H9 (cell line): ENCODE measurements at regions not wholly inside any gene's neighbourhood (a gene's known extent, or its start where the extent isn't known, plus 50 kb on each side); places are given as distances from the start of the nearest gene placed in this dataset.

Source experiments
- DNase-seq: peaks from one replicate; pipeline ENCODE4 v3.0.0-alpha.2; 2017
- H2AFZ ChIP-seq: one replicate; pipeline ENCODE4 v1.6.1; 2013; ENCODE audit warnings: mild to moderate bottlenecking, low read length, control low read depth, moderate library complexity
- H2AK5ac ChIP-seq: 2 replicates; pipeline ENCODE4 v1.6.1; 2013; ENCODE audit warnings: low read length, control low read depth, mixed read lengths; ENCODE audit not compliant: insufficient read length
- H2BK120ac ChIP-seq: one replicate; pipeline ENCODE4 v1.6.1; 2013; ENCODE audit warnings: low read depth, mild to moderate bottlenecking, low read length, control low read depth, inconsistent platforms; ENCODE audit not compliant: poor library complexity, severe bottlenecking
- H2BK12ac ChIP-seq: 2 replicates; pipeline ENCODE4 v1.6.1; 2013; ENCODE audit warnings: low read length, control low read depth, mixed read lengths, low read depth; ENCODE audit not compliant: insufficient read length
- H2BK15ac ChIP-seq: 2 replicates; pipeline ENCODE4 v1.6.1; 2013; ENCODE audit warnings: low read depth, low read length, control low read depth
- H2BK20ac ChIP-seq: one replicate; pipeline ENCODE4 v1.6.1; 2013; ENCODE audit warnings: low read depth, mild to moderate bottlenecking, low read length, control low read depth, inconsistent platforms; ENCODE audit not compliant: poor library complexity, severe bottlenecking
- H2BK5ac ChIP-seq: 2 replicates; pipeline ENCODE4 v1.6.1; 2013; ENCODE audit warnings: low read length, control low read depth, mixed read lengths; ENCODE audit not compliant: insufficient read length
- H3K14ac ChIP-seq: 2 replicates; pipeline ENCODE4 v1.6.1; 2013; ENCODE audit warnings: low read length, control low read depth; ENCODE audit not compliant: insufficient read depth
- H3K18ac ChIP-seq: 2 replicates; pipeline ENCODE4 v1.6.1; 2013; ENCODE audit warnings: low read depth, mild to moderate bottlenecking, mixed read lengths, low read length, control low read depth; ENCODE audit not compliant: insufficient read length
- H3K23ac ChIP-seq: 2 replicates; pipeline ENCODE4 v1.6.1; 2013; ENCODE audit warnings: low read length, control low read depth, mixed read lengths, low read depth; ENCODE audit not compliant: insufficient read length
- H3K23me2 ChIP-seq: 2 replicates; pipeline ENCODE4 v1.6.1; 2013; ENCODE audit warnings: low read depth, mild to moderate bottlenecking, mixed read lengths, low read length, control low read depth; ENCODE audit not compliant: insufficient read length, poor library complexity, severe bottlenecking
- H3K27ac ChIP-seq: 2 replicates; pipeline ENCODE4 v1.5.1; 2013; ENCODE audit warnings: low read length, control low read depth, mixed read lengths, low read depth; ENCODE audit not compliant: insufficient read length
- H3K27me3 ChIP-seq: 2 replicates; pipeline ENCODE4 v1.6.1; 2013; ENCODE audit warnings: low read length, control low read depth, inconsistent platforms; ENCODE audit not compliant: insufficient read depth
- H3K4ac ChIP-seq: 2 replicates; pipeline ENCODE4 v1.6.1; 2013; ENCODE audit warnings: low read depth, mild to moderate bottlenecking, control low read depth, inconsistent platforms, low read length, moderate library complexity
- H3K4me1 ChIP-seq: 2 replicates; pipeline ENCODE4 v1.6.1; 2013; ENCODE audit warnings: low read length, control low read depth, inconsistent platforms; ENCODE audit not compliant: insufficient read depth
- H3K4me2 ChIP-seq: 2 replicates; pipeline ENCODE4 v1.6.1; 2013; ENCODE audit warnings: low read length, control low read depth, mixed read lengths; ENCODE audit not compliant: insufficient read length, insufficient read depth
- H3K56ac ChIP-seq: 2 replicates; pipeline ENCODE4 v1.6.1; 2013; ENCODE audit warnings: low read depth, mild to moderate bottlenecking, mixed read lengths, low read length, control low read depth; ENCODE audit not compliant: insufficient read length
- H3K79me1 ChIP-seq: 2 replicates; pipeline ENCODE4 v1.6.1; 2013; ENCODE audit warnings: low read depth, mild to moderate bottlenecking, moderate library complexity, low read length, control low read depth, inconsistent platforms; ENCODE audit not compliant: insufficient read depth, poor library complexity, severe bottlenecking
- H3K79me2 ChIP-seq: 2 replicates; pipeline ENCODE4 v1.6.1; 2013; ENCODE audit warnings: low read length, control low read depth, inconsistent platforms; ENCODE audit not compliant: insufficient read depth
- H3K9ac ChIP-seq: 2 replicates; pipeline ENCODE4 v1.6.1; 2013; ENCODE audit warnings: low read length, control low read depth, mixed read lengths; ENCODE audit not compliant: insufficient read length; ENCODE audit errors: extremely low read depth
- H3K9me3 ChIP-seq: one replicate; pipeline ENCODE4 v1.6.1; 2013; ENCODE audit warnings: low read depth, low read length, inconsistent platforms; ENCODE audit not compliant: control insufficient read depth
- H3T11ph ChIP-seq: one replicate; pipeline ENCODE4 v1.6.1; 2013; ENCODE audit warnings: mild to moderate bottlenecking, low read length, control low read depth, inconsistent platforms
- H4K20me1 ChIP-seq: one replicate; pipeline ENCODE4 v1.6.1; 2013; ENCODE audit not compliant: control insufficient read depth, insufficient read length, insufficient read depth
- H4K5ac ChIP-seq: 2 replicates; pipeline ENCODE4 v1.6.1; 2013; ENCODE audit warnings: low read depth, mild to moderate bottlenecking, mixed read lengths, low read length, control low read depth; ENCODE audit not compliant: insufficient read length
- H4K8ac ChIP-seq: replicated peaks from 2 replicates; pipeline ENCODE4 v1.6.1; 2013; ENCODE audit warnings: low read length, control low read depth, mixed read lengths, low read depth; ENCODE audit not compliant: insufficient read length
- H4K91ac ChIP-seq: 2 replicates; pipeline ENCODE4 v1.6.1; 2013; ENCODE audit warnings: low read depth, mild to moderate bottlenecking, moderate library complexity, mixed read lengths, low read length, control low read depth; ENCODE audit not compliant: insufficient read length
- H3K27ac Mint-ChIP-seq, 3 experiments: 2 replicates in 2 of 3; 3 replicates in 1 of 3; pipeline ENCODE4 v1.8.0; 2020 to 2021; ENCODE audit warnings: mixed read lengths in 3 of 3, mild to moderate bottlenecking in 1 of 3, moderate library complexity in 1 of 3
- H3K27me3 Mint-ChIP-seq: 2 replicates; pipeline ENCODE4 v1.8.0; 2021; ENCODE audit warnings: low read depth, mild to moderate bottlenecking, moderate library complexity, mixed read lengths
- H3K36me3 Mint-ChIP-seq, 3 experiments: 2 replicates in 2 of 3; 3 replicates in 1 of 3; pipeline ENCODE4 v1.8.0; 2020 to 2021; ENCODE audit warnings: low read depth in 3 of 3, mixed read lengths in 3 of 3; ENCODE audit not compliant: insufficient read depth in 1 of 3
- H3K4me1 Mint-ChIP-seq, 2 experiments: 2 replicates each; pipeline ENCODE4 v1.8.0; 2020; ENCODE audit warnings: mixed read lengths in 2 of 2
- H3K4me3 Mint-ChIP-seq, 2 experiments: 2 replicates in 1 of 2; 3 replicates in 1 of 2; pipeline ENCODE4 v1.8.0; 2020 to 2021; ENCODE audit warnings: mild to moderate bottlenecking in 2 of 2, mixed read lengths in 2 of 2, moderate library complexity in 1 of 2
- H3K9me3 Mint-ChIP-seq, 2 experiments: 2 replicates in 1 of 2; 3 replicates in 1 of 2; pipeline ENCODE4 v1.8.0; 2020; ENCODE audit warnings: mild to moderate bottlenecking in 2 of 2, mixed read lengths in 2 of 2, moderate library complexity in 1 of 2
- WGBS: extraction: QIAGEN DNeasy Blood & Tissue Kit; methylation state at CpG from one replicate; pipeline ENCODE4 v1.1.7; 2013; ENCODE audit warnings: missing lambda C conversion rate, low lambda C conversion rate, mixed read lengths; ENCODE audit not compliant: insufficient read length; ENCODE audit errors: extremely low coverage; 5-methylcytosine and 5-hydroxymethylcytosine counted together
- TF ChIP-seq, protein P1 (sequence below): fragments of 200-600 bp; sonication (generic); conservative IDR thresholded peaks from 3 replicates; pipeline ENCODE4 v1.8.0; 2021; ENCODE audit warnings: antibody characterized with exemption, mild to moderate bottlenecking

DNA sequence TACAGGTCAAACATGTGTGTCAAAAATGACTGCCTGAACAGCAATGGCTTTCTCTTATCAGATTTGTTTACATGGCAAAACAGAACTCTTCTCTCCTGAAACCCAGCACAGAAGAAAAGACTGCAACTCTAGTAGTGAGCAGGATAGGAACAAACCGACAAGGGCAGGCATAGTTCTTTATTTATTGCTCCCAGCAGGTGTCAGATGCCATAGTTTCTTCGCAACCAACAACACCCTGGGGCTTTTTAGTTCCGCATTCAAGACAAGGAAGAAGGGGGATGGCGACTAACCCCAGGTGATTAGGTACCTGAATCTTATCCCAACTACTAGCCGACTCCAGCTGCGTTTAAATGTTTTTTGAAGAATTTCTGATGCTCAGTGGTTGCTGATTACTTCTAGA is 367.5 kb upstream of the FIGN start:
- H2BK5ac ChIP-seq: no peak overlapping the region

More for the DNA sequence above, 367.5 kb upstream of the FIGN start:
- H3K79me1 ChIP-seq: no peaks in the 10 kb centered on the region
- H3K27ac Mint-ChIP-seq: peak overlapping the region in 2 of 3 experiments; percentile 33 to 65; a peak in 3 of 7 replicates
- no peak overlapping the region for H4K8ac ChIP-seq
- H3K79me2 ChIP-seq: no peaks in the 10 kb centered on the region
- no peak overlapping the region for H3K14ac ChIP-seq
- H4K20me1 ChIP-seq: no peaks in the 10 kb centered on the region
- no peaks in the 10 kb centered on the region for H3K27me3 Mint-ChIP-seq
- H2AK5ac ChIP-seq: no peak overlapping the region
- TF ChIP-seq, protein P1, sequence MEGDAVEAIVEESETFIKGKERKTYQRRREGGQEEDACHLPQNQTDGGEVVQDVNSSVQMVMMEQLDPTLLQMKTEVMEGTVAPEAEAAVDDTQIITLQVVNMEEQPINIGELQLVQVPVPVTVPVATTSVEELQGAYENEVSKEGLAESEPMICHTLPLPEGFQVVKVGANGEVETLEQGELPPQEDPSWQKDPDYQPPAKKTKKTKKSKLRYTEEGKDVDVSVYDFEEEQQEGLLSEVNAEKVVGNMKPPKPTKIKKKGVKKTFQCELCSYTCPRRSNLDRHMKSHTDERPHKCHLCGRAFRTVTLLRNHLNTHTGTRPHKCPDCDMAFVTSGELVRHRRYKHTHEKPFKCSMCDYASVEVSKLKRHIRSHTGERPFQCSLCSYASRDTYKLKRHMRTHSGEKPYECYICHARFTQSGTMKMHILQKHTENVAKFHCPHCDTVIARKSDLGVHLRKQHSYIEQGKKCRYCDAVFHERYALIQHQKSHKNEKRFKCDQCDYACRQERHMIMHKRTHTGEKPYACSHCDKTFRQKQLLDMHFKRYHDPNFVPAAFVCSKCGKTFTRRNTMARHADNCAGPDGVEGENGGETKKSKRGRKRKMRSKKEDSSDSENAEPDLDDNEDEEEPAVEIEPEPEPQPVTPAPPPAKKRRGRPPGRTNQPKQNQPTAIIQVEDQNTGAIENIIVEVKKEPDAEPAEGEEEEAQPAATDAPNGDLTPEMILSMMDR: no peak
- H3K27me3 ChIP-seq: no peaks in the 10 kb centered on the region
- peaks cover 0 to 7% of the 10 kb centered on the region in 2 experiments; a peak in 2 of 5 replicates for H3K9me3 Mint-ChIP-seq
- H4K91ac ChIP-seq: no peak overlapping the region
- H3K4ac ChIP-seq: no peak overlapping the region
- H3K9ac ChIP-seq: no peak overlapping the region
- no peak overlapping the region for H3K56ac ChIP-seq
- H3K4me2 ChIP-seq: no peak overlapping the region
- H3K4me1 Mint-ChIP-seq: peaks cover 14% of the 10 kb centered on the region in 2 experiments
- no peak overlapping the region for H2BK15ac ChIP-seq
- H3K36me3 Mint-ChIP-seq: peaks cover 0 to 7% (median 0%) of the 10 kb centered on the region in 3 experiments; a peak in 1 of 7 replicates
- no peak overlapping the region for H3K18ac ChIP-seq
- H3T11ph ChIP-seq: no peak overlapping the region
- no CpG with 5 or more reads among the region's 6 CpGs for WGBS
- H3K4me3 Mint-ChIP-seq: no peak overlapping the region
- H3K4me1 ChIP-seq: no peaks in the 10 kb centered on the region; the same call in 1 of the 2 replicates
- H2BK12ac ChIP-seq: no peak overlapping the region
- H3K23ac ChIP-seq: no peak overlapping the region
- no peak overlapping the region for H3K27ac ChIP-seq
- no peak overlapping the region for H4K5ac ChIP-seq
- H2BK20ac ChIP-seq: no peak overlapping the region
- no peak overlapping the region for H2BK120ac ChIP-seq
- no peaks in the 10 kb centered on the region for H3K23me2 ChIP-seq
- H3K9me3 ChIP-seq: no peaks in the 10 kb centered on the region
- peak; percentile 48 for DNase-seq
- no peak overlapping the region for H2AFZ ChIP-seq
